NCI-H1092 (cell line): ENCODE measurements at regions not wholly inside any gene's neighbourhood (a gene's known extent, or its start where the extent isn't known, plus 50 kb on each side); places are given as distances from the start of the nearest gene placed in this dataset.
"Not testable (repeated sequence)": the region's sequence is repeated elsewhere in the genome, so short reads cannot be mapped to it uniquely, and the experiment has no call there.

Source experiments
- DNase-seq: peaks from one replicate; lab custom pipeline; 2025; lab: John Stamatoyannopoulos, UW

DNA sequence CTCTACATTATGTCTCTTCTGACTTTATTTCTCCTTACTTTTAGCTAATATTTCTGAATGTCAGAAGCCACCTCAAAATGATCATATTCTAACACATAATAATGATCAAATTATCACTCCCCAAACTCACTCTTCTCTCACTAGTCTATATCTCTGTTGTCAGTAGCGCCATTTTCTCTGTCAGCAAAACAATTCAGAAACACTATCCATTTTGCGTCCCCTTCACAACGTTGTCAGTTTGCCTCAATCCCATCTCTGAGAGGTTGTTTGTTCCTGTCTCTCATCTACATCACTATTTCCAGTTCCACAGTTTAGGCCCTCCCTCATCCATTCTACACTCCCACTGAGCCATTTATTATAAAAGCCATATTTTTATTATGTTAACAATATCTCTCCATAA is 1376.3 kb upstream of the ACVR2A start:
- no peak for DNase-seq

DNA sequence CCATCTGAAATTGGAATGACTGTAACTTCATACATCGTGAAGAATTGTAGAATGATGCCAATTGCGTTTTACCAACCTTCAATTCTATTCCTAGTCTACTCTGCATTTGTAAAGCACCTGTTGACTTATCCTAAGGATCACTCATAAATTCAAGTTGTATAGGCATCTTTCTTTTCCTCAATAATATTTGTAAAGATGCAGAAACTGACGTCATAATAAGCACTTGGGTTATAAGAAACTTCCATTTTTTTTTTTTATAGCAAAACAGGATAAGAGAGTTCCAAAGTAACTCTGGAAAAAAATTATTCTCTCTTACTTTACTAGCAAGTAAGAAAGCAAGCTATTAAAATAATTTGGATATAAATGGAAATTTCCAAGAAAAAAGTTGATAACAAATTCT is 1377.4 kb upstream of the ACVR2A start:
- DNase-seq, result no peak

DNA sequence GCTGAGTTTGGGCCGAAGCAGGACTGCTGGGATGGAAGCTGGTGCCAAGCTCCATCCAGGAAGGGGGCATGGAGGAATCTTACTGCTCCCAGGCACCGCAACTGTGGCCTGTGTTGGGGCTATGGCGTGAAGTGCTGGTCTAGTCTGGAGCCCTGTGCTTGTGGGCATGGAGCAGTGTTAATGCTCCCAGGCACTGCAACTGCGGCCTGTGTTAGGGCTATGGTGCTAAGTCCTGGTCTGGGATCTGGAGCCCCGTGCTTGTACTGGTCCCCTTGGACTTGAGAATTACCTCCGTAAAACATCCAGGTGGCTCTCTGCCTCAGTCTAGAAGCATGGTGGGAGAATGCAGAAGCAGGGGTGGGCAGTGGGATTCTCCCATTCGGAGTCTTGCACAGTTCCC is 1379.4 kb upstream of the ACVR2A start:
- no peak for DNase-seq

DNA sequence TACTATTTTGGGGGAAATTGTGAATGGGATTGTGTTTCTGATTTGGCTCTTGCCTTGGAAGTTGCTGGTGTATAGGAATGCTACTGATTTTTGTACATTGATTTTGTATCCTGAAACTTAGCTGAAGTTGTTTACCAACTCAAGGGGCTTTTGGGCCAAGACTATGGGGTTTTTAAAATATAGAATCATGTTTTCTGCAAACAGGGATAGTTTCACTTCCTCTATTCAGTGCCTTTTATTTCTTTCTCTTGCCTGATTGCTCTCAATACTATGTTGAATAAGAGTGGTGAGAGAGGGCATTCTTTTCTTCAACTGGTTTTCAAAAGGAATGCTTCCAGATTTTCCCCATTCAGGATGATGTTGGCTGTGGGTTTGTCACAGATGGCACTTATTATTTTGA is 1383.8 kb upstream of the ACVR2A start:
- DNase-seq, result no peak

DNA sequence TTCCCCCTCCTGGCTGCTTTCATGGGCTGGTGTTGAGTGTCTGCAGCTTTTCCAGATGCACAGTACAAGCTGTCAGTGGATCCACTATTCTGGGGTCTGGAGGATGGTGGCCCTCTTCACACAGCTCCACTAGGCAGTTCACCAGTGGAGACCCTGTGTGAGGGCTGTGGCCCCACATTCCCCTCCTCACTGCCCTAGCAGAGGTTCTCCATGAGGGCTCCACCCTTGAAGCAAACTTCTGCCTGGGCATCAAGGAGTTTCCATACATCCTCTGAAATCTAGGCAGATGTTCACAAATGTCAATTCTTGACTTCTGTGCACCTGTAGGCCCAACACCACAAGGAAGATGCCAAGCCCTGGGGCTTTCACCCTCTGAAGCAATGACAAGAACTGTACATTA is 1386.2 kb upstream of the ACVR2A start:
- DNase-seq, result no peak

DNA sequence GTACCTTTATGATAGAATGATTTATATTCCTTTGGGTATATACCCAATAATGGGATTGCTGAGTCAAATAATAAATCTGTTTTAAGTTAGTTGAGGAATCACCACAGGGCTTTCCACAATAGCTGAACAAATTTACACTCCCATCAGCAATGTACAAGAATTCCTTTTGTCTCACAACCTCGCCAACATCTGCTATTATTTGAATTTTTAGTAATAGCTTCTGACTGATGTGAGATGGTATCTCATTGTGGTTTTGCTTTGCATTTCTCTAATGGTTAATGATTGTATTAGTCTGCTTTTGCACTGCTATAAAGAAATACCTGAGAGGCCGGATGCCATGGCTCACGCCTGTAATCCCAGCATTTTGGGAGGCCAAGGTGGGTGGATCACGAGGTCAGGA is 1387.6 kb upstream of the ACVR2A start:
- no peak for DNase-seq

DNA sequence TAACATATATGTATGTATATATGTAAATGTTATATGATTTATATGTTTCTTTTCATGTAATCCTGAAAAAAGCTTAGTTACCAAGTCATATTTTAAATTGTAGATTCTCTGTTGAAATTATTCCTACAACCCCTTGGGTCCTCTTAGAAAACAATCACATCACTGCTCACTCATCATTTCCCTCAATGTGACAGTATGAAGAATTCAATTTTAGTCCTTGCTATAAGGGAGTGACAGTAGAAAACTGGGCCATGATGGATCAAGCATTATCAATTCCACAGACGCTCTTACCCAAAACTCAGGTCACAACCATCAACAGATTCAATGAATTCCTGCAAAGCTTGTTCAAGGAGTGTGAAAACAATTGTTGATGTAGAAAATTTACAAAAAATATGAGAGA is 1389.5 kb upstream of the ACVR2A start:
- DNase-seq, result no peak

DNA sequence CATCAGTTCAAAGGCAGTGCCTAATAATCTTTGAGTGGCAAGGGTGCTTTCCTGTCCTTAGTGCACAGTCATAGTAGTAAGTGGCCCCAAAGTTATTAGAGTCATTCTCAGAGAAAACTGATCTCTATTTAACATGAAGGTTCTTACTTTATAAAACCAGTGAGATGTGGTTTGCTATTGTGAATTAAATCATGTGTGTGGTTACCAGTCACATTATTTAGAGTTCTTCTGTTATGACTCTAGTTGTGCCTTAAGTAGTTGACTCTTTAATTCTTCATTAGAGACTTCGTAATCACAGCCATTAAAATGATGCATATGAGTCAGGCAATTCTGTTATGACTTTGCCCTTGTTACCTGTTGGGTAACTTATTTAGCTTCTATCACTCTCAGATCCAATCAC is 1392.9 kb upstream of the ACVR2A start:
- no peak for DNase-seq

DNA sequence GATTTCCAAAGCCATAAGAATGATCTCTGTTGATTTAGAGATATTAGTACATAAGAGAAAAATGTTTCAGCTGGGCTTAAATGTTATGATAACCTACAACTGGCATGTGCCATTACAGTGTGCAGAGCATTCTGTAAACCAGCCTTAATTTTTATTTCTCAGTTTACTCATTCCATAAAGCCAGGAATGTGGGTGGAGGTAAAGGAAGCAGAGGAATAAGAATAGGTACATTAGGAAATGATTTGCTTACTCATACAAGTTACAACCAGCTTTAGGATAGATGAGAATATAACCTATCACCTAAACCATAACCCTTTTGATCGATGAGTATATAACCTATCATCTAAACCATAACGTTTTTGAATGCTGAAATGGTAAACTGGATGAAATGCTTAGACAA is 1394.7 kb upstream of the ACVR2A start:
- DNase-seq, result no peak

DNA sequence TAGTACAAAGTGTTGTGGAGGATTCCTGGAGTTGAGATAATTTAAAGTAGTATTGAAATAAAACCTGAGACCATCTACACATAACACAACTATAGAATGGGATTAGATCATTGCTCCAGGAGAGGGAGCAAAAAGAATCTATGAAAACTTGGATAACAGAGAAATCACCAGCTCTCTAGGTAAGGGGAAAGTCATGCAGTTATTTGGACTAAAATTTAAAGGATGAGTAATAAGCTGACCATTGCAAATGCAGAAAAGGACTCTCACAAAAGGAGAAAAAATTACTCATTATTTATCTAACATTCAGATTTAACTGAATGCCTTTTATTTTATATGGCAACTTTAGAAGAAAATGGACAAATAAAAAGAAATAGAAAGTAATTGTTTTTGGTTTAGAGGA is 1399.8 kb upstream of the ACVR2A start:
- DNase-seq, result no peak

DNA sequence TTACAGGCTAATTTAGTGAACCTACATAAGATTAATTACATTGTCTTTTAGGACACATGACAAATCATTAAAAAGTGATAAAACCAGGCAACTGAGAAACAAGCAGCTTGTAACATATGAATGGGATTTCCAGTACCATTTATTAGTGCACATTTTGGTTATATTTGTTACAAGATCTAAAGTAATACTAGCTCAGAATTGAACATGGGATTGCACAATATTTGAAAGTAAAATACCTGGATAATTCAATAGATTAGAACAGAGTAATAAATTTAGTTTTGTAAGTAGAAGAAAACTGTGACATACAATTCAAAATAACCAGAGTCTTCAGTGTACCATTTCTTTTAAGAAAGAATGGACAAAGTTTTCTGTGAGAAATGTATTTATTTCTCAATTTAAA is 1400.7 kb upstream of the ACVR2A start:
- DNase-seq, result no peak

DNA sequence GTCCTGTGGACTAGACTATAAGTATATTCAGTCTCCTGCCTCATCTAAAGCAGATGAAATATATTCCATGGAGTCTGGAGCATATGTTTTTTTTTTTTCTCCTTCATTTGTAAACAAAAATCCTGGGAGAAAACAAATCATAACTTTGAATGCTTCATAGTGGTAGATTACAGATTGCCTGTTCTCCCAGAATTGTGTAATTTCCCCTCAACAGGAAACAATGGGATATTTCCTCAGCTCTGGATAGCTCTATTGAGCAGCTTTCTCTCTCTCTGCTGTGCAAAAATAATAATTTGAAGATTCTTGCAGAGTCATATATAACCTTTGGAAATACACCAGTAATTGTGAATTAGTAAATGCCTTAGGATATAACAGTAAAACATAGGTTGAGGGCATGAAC is 1406.6 kb upstream of the ACVR2A start:
- no peak for DNase-seq

DNA sequence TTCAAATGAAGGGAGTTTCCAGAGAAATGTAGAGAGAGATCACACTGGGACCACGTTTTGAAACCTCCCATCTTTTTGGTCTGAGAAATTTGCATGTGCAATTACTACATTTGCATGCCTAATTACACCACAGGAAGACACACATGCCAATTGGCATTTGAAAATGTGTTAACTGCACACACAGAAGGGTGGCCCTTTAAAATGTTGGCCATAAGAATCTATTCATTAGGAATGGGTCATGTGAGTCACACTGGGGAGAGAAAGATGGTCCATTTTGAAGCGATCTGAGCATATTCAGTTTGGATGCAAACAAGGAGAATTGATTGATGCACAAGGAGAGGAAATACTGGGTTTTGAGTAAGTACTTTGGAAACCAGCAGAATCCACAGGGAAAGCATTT is 1407.1 kb upstream of the ACVR2A start:
- no peak for DNase-seq

DNA sequence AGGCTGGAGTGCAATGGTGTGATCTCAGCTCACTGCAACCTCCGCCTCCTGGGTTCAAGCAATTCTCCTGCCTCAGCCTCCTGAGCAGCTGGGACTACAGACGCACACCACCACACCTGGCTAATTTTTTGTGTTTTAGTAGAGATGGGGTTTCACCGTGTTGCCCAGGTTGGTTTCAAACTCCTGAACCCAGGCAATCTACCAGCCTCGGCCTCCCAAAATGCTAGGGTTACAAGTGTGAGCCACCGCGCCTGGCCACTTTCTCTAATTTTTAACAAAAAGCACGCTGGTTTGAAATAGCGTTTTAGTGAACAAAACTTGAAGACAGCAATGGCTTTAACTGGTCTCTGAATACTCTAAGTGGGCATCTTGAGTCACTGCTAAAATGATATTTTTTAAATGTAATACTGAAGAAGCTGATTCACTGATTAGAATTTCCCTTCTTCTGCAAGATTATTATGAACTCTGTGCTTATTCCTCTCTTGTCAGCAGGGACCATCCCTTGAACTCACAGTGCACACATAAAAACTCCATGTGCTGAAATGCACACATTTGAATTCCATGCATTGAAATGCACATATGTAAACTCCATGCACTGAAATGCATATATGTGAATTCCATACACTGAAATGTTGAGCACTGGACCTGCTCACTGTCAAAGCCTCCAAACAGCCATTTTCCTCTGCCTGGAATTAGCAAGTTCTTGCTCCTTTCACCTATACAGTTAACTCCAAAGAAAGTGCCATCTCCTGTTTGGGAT is 1411.5 kb upstream of the ACVR2A start:
- DNase-seq, result no peak

DNA sequence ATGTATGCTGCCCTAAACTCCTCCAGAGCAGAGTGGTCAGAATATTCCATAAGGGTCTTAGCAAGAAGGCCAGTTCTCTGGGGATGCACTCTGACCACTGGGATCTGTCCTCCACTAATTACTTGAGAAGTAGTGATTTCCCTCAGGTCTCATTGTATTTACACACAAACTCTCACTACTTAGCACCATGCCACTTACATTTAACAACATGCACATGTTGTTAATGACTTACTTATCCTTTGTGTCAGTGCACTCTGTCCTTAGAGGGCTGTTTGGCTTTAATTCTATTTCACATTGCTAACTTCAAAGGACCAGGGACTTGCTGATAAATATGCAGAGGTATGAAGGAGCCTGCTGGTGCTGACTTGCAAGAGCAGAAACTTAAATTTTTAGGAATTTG is 1415.5 kb upstream of the ACVR2A start:
- no peak for DNase-seq

DNA sequence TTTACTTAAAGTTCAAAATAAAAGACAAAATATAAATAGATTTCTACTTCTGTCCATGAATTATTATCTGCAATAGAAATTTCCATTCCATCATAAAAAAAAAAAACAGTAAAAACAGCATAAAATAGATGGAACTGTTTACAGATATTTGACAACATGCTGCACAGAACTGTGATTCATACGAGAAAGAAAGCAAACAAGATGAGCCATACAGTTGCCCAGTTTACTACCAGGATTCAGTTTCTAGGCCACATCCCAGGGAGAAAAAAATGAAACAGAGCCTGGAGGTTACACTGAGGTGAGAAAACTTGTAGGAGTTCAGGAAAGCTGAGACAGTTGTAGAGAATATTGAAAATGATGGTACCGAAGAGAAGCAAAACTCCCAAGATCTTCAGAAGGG is 1426.9 kb upstream of the ACVR2A start:
- DNase-seq, result no peak

DNA sequence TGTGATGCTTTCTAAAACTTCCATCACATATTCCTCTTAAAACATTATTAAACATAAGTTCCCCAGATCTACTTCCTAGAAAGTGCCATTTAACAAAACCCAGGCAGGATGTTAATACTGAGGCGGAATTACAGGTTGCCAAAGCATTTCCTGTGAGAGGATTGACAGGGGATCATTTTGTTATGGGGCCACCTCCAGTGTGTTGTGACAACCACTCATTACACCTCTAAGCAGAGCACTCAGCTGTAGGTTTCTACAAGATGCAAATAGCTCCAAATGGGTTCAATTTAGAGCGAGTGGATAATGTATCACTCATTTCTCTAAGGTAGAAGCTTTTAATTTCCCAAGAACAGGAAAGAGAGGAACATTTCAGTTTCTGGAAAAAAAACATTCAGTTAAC is 1429.5 kb upstream of the ACVR2A start:
- DNase-seq, result no peak

DNA sequence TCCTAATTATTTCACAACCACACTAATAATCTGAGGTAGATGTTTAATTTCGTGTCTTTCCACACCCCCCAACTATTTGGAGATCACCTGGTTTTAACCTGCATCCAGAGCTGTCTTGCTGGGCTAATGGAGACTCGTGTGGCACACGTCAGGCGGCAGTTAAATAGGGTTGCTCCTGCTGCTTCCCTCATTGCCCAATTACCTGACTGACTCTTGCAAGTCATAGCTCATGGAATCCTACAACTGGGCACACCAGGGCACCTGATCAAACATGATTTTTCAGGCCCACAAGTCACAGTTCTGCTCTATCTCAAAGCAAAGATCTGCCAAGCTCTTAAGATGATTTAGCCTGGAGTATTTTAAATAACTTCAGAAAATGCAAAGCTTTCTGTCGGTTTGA is 1430.4 kb upstream of the ACVR2A start:
- no peak for DNase-seq

DNA sequence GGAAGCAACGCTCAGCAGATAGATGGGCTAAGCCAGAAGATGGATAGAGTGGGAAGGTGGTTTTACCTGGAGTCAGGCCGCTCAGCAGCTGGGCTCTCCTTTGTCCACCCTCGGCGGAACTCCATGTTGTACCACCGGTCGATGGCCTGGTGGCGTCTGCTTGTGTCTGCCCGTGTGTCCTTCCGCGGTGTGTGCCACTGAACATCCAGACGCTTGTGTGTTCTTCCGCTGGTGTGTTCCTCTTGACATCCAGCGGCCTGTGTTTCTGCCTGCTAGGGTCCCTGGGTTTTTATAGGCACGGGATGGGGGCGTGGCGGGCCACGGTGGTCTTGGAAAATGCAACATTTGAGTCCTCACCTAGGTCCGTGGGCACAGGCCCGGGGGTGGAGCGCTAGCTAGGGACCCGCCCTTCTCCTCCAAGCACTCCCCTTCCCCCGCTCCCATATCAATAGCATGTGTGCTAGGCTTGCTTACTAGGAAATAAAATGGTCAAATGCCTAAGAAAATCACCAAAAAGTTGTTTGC is 1431.7 kb upstream of the ACVR2A start:
- no peak for DNase-seq

DNA sequence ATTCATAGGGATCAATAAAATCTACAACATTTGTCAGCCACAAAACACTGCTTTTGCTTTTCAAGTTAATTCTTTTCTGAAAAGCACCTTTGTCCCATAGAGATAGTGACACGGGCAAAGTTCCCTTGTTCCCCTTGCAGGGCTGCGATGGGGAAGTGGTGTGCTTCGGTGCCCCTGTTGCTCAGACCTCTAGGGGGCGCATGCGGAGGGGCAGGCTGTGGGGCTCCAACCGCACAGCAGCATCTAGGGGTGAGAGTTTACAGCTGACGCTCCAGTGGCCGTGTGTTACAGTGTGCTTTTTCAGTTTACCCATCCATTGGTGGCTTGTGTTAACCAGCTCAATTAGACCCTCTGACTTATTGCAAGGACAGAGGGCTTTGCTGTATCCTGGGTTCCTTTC is 1432.2 kb upstream of the ACVR2A start:
- DNase-seq, result no peak

DNA sequence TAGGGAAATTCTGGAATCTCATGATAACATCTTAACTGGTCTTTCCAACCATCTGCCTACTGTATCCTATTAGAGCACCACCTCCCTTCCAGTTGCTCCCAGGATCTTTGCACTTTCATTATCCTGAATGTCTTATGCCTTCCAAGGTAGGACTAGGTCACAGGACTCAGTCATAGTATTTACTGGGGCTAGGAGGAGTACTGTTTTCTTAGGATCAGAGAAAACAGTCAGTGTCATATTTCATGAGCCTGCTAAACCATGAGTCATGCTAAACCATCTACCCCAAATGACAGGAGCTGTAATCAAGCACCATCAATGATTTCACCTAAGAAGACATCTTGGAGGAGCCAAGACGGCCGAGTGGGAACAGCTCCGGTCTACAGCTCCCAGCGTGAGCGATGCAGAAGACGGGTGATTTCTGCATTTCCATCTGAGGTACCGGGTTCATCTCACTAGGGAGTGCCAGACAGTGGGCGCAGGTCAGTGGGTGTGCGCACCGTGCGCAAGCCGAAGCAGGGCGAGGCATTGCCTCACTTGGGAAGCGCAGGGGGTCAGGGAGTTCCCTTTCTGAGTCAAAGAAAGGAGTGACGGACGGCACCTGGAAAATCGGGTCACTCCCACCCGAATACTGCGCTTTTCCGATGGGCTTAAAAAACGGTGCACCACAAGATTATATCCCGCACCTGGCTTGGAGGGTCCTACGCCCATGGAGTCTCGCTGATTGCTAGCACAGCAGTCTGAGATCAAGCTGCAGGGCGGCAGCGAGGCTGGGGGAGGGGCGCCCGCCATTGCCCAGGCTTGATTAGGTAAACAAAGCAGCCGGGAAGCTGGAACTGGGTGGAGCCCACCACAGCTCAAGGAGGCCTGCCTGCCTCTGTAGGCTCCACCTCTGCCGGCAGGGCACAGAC is 1439.2 kb upstream of the ACVR2A start:
- not testable (repeated sequence) for DNase-seq

DNA sequence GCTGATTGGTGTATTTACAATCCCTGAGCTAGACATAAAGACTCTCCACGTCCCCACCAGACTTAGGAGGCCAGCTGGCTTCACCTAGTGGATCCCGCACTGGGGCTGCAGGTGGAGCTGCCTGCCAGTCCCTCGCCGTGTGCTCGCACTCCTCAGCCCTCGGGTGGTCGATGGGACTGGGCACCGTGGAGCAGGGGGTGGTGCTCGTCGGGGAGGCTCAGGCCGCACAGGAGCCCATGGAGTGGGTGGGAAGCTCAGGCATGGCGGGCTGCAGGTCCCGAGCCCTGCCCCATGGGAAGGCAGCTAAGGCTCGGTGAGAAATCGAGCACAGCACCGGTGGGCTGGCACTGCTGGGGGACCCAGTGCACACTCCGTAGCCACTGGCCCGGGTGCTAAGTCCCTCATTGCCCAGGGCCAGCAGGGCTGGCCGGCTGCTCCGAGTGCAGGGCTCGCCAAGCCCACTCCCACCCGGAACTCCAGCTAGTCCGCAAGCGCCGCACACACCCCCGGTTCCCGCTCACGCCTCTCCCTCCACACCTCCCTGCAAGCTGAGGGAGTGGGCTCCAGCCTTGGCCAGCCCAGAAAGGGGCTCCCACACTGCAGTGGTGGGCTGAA is 1441.2 kb upstream of the ACVR2A start:
- not testable (repeated sequence) for DNase-seq

DNA sequence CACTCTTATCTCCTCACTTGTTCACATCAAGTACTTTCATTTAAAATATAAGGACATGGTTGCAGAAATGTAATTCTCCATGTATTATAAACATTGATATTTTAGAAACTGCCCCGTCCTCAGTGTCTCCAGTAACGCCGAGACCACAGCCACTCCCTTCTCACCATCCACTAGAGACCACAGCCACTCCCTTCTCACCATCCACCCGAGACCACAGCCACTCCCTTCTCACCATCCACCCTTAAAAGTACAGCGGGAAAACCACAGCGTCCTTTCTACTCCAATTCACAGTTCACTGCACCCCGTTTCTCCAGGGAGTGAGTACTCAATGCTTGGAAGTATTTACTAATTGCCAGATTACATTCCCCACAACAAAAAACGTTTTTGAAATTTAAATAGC is 1452.2 kb upstream of the ACVR2A start:
- no peak for DNase-seq
